Ishikawa (cell line): ENCODE measurements at regions not wholly inside any gene's neighbourhood (a gene's known extent, or its start where the extent isn't known, plus 50 kb on each side); places are given as distances from the start of the nearest gene placed in this dataset.

ENCODE experiments used
- CEBPB ChIP-seq: IDR thresholded peaks from 2 replicates; pipeline ENCODE4 v1.6.1; 2012
- CREB1 ChIP-seq: IDR thresholded peaks from 2 replicates; pipeline ENCODE4 v1.6.1; 2012; ENCODE audit warnings: low read depth
- EGR1 ChIP-seq: IDR thresholded peaks from 2 replicates; pipeline ENCODE4 v1.6.1; 2012
- EP300 ChIP-seq: IDR thresholded peaks from 2 replicates; pipeline ENCODE4 v1.6.1; 2012; ENCODE audit warnings: borderline replicate concordance
- FOXM1 ChIP-seq: IDR thresholded peaks from 2 replicates; pipeline ENCODE4 v1.6.1; 2012; ENCODE audit warnings: low read depth, borderline replicate concordance
- NFIC ChIP-seq: IDR thresholded peaks from 2 replicates; pipeline ENCODE4 v1.6.1; 2012
- RAD21 ChIP-seq: IDR thresholded peaks from 2 replicates; pipeline ENCODE4 v1.6.1; 2012; ENCODE audit warnings: low read depth
- TAF1 ChIP-seq: IDR thresholded peaks from 2 replicates; pipeline ENCODE4 v1.6.1; 2012; ENCODE audit warnings: low read depth, mild to moderate bottlenecking
- TCF12 ChIP-seq: IDR thresholded peaks from 2 replicates; pipeline ENCODE4 v1.6.1; 2012; ENCODE audit warnings: low read depth
- TEAD4 ChIP-seq: IDR thresholded peaks from 2 replicates; pipeline ENCODE4 v1.6.1; 2012
- YY1 ChIP-seq: IDR thresholded peaks from 2 replicates; pipeline ENCODE4 v1.6.1; 2012; ENCODE audit warnings: low read depth
- ZBTB7A ChIP-seq: IDR thresholded peaks from 2 replicates; pipeline ENCODE4 v1.6.1; 2012; ENCODE audit warnings: low read depth
- TF ChIP-seq, protein P1 (sequence below): IDR thresholded peaks from 2 replicates; pipeline ENCODE4 v1.6.1; 2012
- TF ChIP-seq, protein P2 (sequence below): IDR thresholded peaks from 2 replicates; pipeline ENCODE4 v1.6.1; 2012; ENCODE audit warnings: low read depth, mild to moderate bottlenecking

DNA sequence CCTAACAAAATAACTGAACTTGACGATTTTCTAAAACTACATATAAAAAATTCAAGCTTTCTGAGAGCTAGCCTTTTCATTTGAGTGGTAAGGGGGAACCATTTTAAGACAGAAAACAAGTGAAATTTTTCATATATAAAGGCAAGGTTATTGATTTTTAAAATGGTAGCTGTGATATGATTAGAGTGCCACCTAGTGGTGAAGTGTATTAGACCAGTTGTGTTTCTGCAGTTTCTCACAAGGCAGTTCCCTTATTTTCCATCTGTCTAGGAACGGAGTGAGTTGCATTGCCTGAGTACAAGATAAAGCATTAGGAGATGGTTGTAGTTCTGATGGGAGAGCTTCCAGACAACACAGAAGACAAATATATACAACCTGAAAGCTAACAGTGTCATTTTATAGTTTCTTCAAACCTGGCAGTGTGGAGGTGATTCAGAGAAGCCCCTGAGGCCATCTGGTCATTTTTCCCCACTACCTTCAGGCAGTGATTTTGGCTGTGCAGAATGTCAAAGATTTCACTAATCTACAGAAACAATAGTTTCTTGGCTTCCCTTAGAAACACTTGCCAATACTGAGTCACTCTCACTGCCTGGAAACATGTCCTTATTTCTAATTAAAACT, 180.8 kb downstream of the C12orf50 start:
- TF ChIP-seq FOXM1 (peak; percentile 67), NFIC (no peak), TAF1 (no peak), ZBTB7A (no peak), RAD21 (peak; percentile 90), TEAD4 (no peak), YY1 (no peak), CEBPB (no peak), TCF12 (no peak)
- TF ChIP-seq, protein P1, sequence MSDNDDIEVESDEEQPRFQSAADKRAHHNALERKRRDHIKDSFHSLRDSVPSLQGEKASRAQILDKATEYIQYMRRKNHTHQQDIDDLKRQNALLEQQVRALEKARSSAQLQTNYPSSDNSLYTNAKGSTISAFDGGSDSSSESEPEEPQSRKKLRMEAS: no peak

DNA sequence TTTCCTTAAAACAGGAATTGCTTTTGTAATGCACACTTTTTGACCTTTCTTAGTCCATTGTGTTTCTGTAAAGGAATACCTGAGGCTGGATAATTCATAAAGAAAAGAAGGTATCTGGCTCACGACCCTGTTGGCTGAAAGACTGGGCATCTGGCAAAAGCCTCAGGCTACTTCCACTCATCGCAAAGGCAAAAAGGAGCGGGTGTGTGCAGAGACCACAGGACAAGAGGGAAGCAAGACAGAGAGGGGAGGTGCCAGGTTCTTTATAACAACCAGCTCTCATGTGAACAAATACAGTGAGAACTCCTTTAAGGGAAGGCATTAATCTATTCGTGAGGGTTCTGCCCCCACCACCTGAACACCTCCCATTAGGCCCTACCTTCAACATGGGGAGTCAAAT, 182.1 kb downstream of the C12orf50 start:
- TF ChIP-seq, protein P2, sequence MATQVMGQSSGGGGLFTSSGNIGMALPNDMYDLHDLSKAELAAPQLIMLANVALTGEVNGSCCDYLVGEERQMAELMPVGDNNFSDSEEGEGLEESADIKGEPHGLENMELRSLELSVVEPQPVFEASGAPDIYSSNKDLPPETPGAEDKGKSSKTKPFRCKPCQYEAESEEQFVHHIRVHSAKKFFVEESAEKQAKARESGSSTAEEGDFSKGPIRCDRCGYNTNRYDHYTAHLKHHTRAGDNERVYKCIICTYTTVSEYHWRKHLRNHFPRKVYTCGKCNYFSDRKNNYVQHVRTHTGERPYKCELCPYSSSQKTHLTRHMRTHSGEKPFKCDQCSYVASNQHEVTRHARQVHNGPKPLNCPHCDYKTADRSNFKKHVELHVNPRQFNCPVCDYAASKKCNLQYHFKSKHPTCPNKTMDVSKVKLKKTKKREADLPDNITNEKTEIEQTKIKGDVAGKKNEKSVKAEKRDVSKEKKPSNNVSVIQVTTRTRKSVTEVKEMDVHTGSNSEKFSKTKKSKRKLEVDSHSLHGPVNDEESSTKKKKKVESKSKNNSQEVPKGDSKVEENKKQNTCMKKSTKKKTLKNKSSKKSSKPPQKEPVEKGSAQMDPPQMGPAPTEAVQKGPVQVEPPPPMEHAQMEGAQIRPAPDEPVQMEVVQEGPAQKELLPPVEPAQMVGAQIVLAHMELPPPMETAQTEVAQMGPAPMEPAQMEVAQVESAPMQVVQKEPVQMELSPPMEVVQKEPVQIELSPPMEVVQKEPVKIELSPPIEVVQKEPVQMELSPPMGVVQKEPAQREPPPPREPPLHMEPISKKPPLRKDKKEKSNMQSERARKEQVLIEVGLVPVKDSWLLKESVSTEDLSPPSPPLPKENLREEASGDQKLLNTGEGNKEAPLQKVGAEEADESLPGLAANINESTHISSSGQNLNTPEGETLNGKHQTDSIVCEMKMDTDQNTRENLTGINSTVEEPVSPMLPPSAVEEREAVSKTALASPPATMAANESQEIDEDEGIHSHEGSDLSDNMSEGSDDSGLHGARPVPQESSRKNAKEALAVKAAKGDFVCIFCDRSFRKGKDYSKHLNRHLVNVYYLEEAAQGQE: no peak
- TF ChIP-seq EGR1 (no peak), NFIC (no peak), CREB1 (no peak), YY1 (no peak), CEBPB (no peak), TEAD4 (no peak), ZBTB7A (no peak), FOXM1 (no peak), TAF1 (no peak)
- TF ChIP-seq, protein P1: no peak

DNA sequence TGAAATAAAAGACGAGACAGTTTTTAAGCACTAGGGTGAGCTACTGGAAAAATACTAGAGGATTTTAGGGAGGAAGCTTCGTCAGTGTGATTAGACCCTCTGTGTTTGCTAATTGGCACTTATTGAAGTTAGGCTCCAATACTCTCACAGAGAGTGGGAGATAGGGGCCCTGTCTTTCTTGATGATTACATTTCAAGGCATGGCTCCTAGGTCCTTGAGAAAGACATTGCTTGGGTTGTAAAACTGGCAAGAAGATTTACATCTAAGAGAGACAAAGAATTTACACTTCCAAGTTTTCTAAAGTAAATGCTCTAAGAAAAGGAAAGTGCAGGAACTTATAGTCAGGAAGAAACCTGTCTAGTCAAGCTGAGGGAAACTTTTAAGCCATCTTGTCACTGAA, 183.2 kb downstream of the C12orf50 start:
- TF ChIP-seq TCF12 (no peak), TAF1 (no peak), ZBTB7A (no peak), NFIC (no peak), EGR1 (no peak), EP300 (no peak)
- TF ChIP-seq, protein P2: no peak
- TF ChIP-seq, protein P1: no peak

DNA sequence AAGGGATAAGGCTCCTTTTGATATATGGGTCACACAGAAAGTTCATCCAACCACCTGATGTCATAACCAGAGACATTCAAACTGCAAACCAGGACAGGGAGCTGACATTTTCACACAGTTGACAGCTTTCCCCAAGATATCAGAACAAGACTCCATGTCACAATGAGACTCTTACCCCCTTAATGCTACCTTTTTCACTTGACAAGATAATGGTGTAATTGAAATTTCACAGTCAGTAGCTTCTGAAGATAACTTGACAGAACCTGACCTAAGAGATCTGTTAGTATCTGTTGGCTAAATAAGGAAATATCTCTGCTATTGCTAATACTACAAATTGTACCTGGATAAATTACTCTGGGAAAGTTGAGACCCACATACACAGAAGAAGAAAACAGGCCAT, 187.3 kb downstream of the C12orf50 start:
- no peak for TF ChIP-seq CEBPB
- no peak for TF ChIP-seq CREB1
- TF ChIP-seq, protein P1: no peak
- TF ChIP-seq YY1: no peak
- no peak for TF ChIP-seq TCF12
- no peak for TF ChIP-seq TAF1
- TF ChIP-seq NFIC: no peak
- TF ChIP-seq EGR1: no peak
- TF ChIP-seq ZBTB7A: no peak
- TF ChIP-seq TEAD4: no peak

DNA sequence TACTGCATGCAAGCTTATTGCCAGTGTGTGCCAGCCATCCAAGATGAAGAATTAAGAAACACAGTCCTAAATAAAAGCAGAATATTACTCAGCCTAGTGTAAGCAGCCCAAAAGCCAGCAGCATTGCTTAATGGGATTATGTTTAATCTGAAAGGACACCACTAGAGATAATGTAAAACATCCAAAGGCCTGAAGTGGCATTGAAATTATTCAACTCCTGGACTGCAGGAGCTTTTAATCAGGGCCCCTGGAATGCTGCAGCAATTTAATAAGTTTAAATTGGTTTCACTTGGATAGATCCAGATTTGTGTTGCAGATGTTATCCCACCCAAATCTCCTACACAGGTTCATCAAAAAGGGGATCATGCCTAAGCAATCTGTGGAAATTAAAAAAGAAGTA, 193.0 kb downstream of the C12orf50 start:
- TF ChIP-seq FOXM1: no peak
- no peak for TF ChIP-seq CEBPB
- no peak for TF ChIP-seq CREB1
- TF ChIP-seq, protein P1: no peak
- no peak for TF ChIP-seq TAF1
- no peak for TF ChIP-seq NFIC
- TF ChIP-seq ZBTB7A: no peak
- TF ChIP-seq EP300: no peak
- no peak for TF ChIP-seq YY1
- TF ChIP-seq, protein P2: no peak
- TF ChIP-seq TCF12: no peak
- no peak for TF ChIP-seq EGR1
- TF ChIP-seq RAD21: no peak
